BJ (cell line): ENCODE measurements at regions not wholly inside any gene's neighbourhood (a gene's known extent, or its start where the extent isn't known, plus 50 kb on each side); places are given as distances from the start of the nearest gene placed in this dataset.

Source experiments
- CTCF ChIA-PET: fragments of 350-600 bp; formaldehyde crosslinking; extraction: SDS; loops from one replicate; lab custom pipeline; 2021; ENCODE audit warnings: antibody characterized with exemption, inconsistent platforms; lab: Yijun Ruan, JAX
- POLR2A ChIA-PET: fragments of 300-600 bp; sonication (Branson Sonifier 250); formaldehyde crosslinking; extraction: SDS; loops from one replicate; lab custom pipeline; 2021; ENCODE audit warnings: antibody characterized with exemption; lab: Charles Lee
- DNase-seq: peaks from one replicate; pipeline ENCODE4 v3.0.0-alpha.2; 2011; ENCODE audit warnings: low read depth
- H3K27me3 ChIP-seq: 2 replicates; pipeline ENCODE4 v1.6.0; 2011; ENCODE audit warnings: low read length; ENCODE audit not compliant: control insufficient read depth, insufficient read depth
- H3K36me3 ChIP-seq: 2 replicates; pipeline ENCODE4 v1.5.1; 2011; ENCODE audit warnings: low read length; ENCODE audit not compliant: control insufficient read depth, insufficient read depth
- H3K4me3 ChIP-seq: 2 replicates; pipeline ENCODE4 v1.5.1; 2011; ENCODE audit warnings: low read depth, mild to moderate bottlenecking, control low read depth, low read length
- TF ChIP-seq, protein P1 (sequence below): IDR thresholded peaks from 2 replicates; pipeline ENCODE4 v1.5.1; 2011; ENCODE audit warnings: low read depth, mild to moderate bottlenecking, control low read depth, inconsistent platforms, low read length, moderate library complexity; ENCODE audit not compliant: insufficient read depth

GRCh38 chr5:112625689-112626438, 111.8 kb upstream of the APC start:
- H3K36me3 ChIP-seq: no peaks in the 10 kb centered on the region
- no peak overlapping the region for H3K4me3 ChIP-seq
- POLR2A ChIA-PET: no interaction called here
- CTCF ChIA-PET: interaction anchor here (0.7 to 1.0 kb wide), 2 partner anchors 15 to 132 kb away, joined by 3 read pairs; no protein-coding TSS in a partner anchor
- DNase-seq: no peak
- TF ChIP-seq, protein P1, sequence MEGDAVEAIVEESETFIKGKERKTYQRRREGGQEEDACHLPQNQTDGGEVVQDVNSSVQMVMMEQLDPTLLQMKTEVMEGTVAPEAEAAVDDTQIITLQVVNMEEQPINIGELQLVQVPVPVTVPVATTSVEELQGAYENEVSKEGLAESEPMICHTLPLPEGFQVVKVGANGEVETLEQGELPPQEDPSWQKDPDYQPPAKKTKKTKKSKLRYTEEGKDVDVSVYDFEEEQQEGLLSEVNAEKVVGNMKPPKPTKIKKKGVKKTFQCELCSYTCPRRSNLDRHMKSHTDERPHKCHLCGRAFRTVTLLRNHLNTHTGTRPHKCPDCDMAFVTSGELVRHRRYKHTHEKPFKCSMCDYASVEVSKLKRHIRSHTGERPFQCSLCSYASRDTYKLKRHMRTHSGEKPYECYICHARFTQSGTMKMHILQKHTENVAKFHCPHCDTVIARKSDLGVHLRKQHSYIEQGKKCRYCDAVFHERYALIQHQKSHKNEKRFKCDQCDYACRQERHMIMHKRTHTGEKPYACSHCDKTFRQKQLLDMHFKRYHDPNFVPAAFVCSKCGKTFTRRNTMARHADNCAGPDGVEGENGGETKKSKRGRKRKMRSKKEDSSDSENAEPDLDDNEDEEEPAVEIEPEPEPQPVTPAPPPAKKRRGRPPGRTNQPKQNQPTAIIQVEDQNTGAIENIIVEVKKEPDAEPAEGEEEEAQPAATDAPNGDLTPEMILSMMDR: no peak
- no peaks in the 10 kb centered on the region for H3K27me3 ChIP-seq

- TF ChIP-seq, protein P1: no peak
- CTCF ChIA-PET: no interaction called here
- POLR2A ChIA-PET: no interaction called here
- DNase-seq: no peak
- Histone ChIP-seq H3K36me3 (no peaks in the 10 kb centered on the region), H3K4me3 (no peak overlapping the region), H3K27me3 (no peaks in the 10 kb centered on the region)
Measured at GRCh38 chr5:112626715-112627114, 111.0 kb upstream of the APC start.

DNA sequence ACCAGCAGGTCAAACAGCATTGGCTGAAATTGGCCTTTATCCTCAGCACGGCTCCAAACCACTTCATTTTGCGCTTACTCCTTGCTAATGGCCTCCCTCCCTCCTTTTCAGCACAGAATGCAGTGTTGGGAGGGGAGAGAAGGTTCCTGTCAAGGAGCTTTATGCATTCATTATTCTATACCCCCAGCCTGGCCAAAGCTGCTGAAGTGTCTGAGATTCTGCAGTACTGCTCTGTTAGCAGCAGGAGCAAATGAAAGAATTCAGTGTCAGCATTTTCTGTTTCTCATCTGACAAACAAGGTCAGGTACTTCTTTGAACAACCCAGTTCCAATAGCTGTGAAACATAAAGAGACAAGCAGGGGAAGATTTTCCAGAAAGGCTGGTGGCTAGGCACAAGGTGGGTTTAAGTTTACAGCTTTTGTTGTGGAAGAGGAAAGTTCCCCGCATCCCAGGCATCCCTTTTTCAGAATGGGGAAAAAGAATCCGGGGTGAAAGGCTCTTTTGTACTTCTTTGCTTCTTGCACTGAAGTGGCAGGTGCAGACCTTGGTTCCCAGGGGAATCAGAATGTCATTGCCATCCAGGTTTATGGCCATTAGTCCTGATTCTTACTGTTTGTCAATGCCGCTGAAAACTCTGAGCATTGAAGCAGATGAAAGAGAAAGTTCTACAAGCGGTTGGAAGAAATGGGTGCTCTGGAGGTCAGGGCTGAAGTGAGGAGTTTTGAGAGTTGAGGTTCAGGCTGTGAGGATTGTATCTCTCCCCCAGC, 109.3 kb upstream of the APC start:
- ChIA-PET CTCF (no interaction called here), POLR2A (no interaction called here)
- no peak for DNase-seq
- Histone ChIP-seq H3K27me3 (no peaks in the 10 kb centered on the region), H3K36me3 (no peaks in the 10 kb centered on the region), H3K4me3 (no peak overlapping the region)
- TF ChIP-seq, protein P1: no peak

DNA sequence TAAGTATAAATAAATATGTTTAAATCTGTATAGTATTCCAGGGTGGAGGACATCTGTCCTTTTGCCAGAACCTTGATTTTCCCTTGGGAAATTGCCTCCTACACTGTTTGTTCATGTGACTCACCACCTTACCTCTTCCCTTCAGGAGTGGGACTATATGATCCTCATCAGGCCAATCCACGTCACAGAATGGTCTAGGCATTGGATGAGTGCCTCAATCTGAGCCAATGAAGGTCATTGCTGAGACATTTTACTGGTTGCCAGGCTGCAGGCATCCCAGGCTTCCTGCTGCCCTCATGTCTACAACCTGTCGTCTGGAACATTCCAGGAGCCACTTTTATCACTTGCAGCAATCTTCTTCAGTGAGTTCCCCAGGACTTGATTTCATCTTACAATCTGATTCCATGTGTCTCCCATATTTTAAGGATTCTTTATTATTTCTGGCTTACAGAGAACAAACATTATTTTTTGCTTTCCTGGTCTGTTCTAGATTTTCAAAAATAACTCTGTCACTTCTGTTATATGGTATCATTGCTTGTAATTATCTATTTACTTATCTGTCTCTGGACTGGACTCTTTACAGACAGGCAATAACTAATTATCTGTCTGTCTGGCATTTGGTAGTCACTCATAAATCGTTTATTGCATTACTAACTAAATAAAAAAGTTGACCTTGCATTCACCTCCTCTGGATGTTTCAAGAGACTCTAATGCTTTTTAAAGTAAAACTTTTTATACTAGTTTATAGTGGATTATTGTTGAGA, 107.3 kb upstream of the APC start:
- Histone ChIP-seq H3K27me3 (no peaks in the 10 kb centered on the region), H3K4me3 (no peak overlapping the region), H3K36me3 (no peaks in the 10 kb centered on the region)
- ChIA-PET POLR2A (no interaction called here), CTCF (no interaction called here)
- no peak for DNase-seq
- TF ChIP-seq, protein P1: no peak

DNA sequence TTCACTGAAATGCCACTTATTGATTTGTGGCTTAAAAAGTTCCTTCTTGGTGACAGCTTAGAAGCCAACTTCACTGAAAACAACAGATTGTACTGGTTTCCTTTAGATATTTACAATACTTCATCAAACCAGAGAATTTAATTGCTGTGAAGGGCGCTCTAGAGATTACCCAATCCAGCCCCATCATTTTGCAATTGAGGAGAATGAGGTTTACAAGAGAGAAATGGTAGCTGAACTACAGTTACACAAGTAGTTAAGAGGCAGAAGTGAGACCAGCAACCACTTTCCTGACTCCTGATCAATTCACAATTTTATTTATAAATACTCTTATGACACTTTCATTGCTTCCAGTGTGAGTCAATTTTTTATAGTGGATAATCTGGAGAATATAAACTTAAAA, 103.5 kb upstream of the APC start:
- TF ChIP-seq, protein P1: no peak
- no peaks in the 10 kb centered on the region for H3K36me3 ChIP-seq
- H3K27me3 ChIP-seq: no peaks in the 10 kb centered on the region
- CTCF ChIA-PET: interaction anchor here (0.9 kb wide), 1 partner anchor 13 kb away, joined by 3 read pairs; no protein-coding TSS in a partner anchor
- H3K4me3 ChIP-seq: no peak overlapping the region
- no peak for DNase-seq
- POLR2A ChIA-PET: no interaction called here
